AG04449 (cell line): ENCODE measurements at regions not wholly inside any gene's neighbourhood (a gene's known extent, or its start where the extent isn't known, plus 50 kb on each side); places are given as distances from the start of the nearest gene placed in this dataset.

Source experiments
- CTCF ChIA-PET: fragments of 350-600 bp; formaldehyde crosslinking; extraction: SDS; loops from one replicate; lab custom pipeline; 2021; ENCODE audit warnings: antibody characterized with exemption; lab: Yijun Ruan, JAX
- POLR2A ChIA-PET: fragments of 400-600, 350-600 bp; formaldehyde crosslinking; extraction: SDS; loops from one replicate; lab custom pipeline; 2020; ENCODE audit warnings: antibody characterized with exemption, inconsistent platforms; lab: Yijun Ruan, JAX
- DNase-seq: peaks from one replicate; pipeline ENCODE4 v3.0.0-alpha.2; 2010; ENCODE audit warnings: low read depth, low spot score
- H3K4me3 ChIP-seq: 2 replicates; pipeline ENCODE4 v1.5.1; 2011; ENCODE audit warnings: low read depth, mild to moderate bottlenecking, control low read depth, low read length
- TF ChIP-seq, protein P1 (sequence below): IDR thresholded peaks from one replicate; pipeline ENCODE4 v1.5.1; 2011; ENCODE audit warnings: mild to moderate bottlenecking, moderate library complexity, low read length, control low read depth, inconsistent platforms; ENCODE audit not compliant: insufficient read depth; ENCODE audit errors: missing control alignments

DNA sequence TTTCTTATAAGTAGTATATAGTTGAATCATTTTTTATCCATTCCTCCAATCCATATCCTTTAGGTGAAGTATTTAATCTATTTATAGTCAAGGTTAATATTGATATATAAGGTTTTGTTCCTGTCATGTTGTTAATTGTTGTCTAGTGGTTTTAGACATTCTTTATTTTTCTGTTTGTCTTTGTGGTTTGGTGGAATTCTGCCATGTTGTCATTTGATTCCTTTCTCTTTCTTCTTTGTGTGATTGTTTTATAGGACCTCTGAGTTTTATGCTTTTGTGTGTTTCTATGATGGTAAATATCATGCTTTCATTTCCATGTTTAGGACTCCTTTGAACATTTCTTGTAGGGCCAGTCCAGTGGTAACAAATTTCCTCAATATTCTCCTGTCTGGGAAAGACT lies 450.3 kb upstream of the BTBD3 start:
- TF ChIP-seq, protein P1, sequence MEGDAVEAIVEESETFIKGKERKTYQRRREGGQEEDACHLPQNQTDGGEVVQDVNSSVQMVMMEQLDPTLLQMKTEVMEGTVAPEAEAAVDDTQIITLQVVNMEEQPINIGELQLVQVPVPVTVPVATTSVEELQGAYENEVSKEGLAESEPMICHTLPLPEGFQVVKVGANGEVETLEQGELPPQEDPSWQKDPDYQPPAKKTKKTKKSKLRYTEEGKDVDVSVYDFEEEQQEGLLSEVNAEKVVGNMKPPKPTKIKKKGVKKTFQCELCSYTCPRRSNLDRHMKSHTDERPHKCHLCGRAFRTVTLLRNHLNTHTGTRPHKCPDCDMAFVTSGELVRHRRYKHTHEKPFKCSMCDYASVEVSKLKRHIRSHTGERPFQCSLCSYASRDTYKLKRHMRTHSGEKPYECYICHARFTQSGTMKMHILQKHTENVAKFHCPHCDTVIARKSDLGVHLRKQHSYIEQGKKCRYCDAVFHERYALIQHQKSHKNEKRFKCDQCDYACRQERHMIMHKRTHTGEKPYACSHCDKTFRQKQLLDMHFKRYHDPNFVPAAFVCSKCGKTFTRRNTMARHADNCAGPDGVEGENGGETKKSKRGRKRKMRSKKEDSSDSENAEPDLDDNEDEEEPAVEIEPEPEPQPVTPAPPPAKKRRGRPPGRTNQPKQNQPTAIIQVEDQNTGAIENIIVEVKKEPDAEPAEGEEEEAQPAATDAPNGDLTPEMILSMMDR: no peak
- H3K4me3 ChIP-seq: no peak overlapping the region
- no peak for DNase-seq
- POLR2A ChIA-PET: no interaction called here
- CTCF ChIA-PET: no interaction called here

DNA sequence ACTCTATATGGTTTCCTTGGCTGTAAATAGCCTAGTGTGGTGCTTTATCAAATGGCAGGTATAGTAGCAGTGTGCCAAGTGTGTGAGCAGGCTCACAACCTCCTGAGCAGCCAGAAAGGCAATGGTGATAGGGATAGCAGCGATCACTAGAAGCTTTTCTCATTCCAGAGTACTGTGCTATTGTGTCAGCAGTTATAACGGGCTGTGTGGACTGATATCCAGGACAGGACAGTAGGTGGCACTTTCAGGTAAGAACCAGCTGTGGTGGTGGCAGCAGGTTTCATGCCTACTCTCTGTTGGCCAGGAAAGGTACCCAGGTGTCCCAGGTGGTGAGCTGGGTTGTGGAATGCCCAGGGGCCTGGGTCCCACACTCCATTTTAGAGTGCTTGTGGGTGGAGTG lies 448.8 kb upstream of the BTBD3 start:
- ChIA-PET CTCF (no interaction called here), POLR2A (no interaction called here)
- no peak for DNase-seq
- TF ChIP-seq, protein P1: no peak
- H3K4me3 ChIP-seq: no peak overlapping the region

DNA sequence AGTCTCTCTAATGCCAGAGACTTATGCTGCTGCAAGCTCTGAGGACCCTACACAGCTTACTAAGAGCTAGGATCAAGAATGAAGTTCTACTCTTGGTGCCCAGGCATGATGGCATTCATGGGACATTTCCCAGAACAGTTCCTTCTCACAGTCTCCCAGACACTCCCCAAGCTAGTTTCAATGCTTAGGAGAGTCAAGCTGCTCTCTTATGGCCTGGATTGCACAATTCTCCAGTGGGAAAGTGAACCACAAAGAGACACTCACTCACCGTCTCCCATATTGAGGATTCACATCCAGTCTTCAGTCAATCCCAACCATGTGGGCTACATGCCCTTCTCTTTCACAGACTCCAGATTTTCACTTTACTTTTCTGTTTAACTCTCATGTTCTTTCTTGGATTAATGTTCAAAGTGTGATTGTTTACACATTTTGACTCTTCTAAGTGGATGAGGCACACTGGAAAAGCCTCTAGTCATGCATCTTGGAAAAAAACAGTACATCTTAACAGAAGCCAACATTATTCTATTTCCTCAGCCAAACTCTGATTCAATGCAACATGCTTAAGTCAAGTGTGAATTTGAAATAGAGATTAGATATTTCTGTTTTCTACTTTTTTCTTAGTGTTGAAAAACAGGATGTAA lies 447.8 kb upstream of the BTBD3 start:
- ChIA-PET POLR2A (no interaction called here), CTCF (interaction anchor here (1.6 kb wide), 1 partner anchor 11 kb away, joined by 3 read pairs; no protein-coding TSS in a partner anchor)
- DNase-seq: no peak
- H3K4me3 ChIP-seq: no peak overlapping the region
- TF ChIP-seq, protein P1: no peak

DNA sequence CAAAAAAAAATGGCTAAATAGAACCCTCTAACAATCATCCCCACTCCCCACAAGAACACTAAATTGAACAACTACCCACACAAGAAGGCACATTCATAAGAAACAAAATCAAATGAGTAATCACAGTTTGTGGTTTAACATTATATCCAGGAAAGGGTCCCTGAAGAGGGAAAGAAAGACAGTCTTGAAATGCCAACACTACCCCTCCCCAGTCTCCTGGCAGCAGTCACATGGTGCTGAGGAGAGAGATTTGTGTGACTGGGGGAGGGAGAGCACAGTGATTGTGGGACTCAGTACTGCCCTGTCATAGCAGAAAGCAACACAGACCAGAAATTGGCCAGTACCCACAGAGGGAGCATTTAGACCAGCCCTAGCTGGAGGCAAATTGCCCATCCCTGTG lies 443.7 kb upstream of the BTBD3 start:
- no peak overlapping the region for H3K4me3 ChIP-seq
- TF ChIP-seq, protein P1: no peak
- CTCF ChIA-PET: no interaction called here
- POLR2A ChIA-PET: no interaction called here
- no peak for DNase-seq

DNA sequence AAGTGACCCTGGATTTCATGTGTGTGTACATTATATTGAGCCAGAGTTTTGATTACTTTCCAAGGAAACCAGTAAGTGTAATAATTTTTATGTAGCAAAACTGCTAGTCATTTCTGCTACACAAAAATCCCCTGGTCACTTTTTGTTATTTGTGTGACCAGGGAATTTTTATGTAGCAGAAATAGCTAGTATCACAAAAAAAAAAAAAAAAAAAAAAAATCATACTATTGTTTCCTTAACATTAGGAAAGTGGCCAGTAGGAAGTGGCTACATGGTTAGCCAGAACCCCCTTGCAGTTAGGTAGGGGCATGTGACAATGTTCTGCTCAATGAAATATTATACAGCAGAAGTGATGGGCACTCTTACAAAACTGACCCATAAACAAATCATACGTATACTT lies 434.0 kb upstream of the BTBD3 start:
- ChIA-PET POLR2A (no interaction called here), CTCF (no interaction called here)
- TF ChIP-seq, protein P1: no peak
- H3K4me3 ChIP-seq: no peak overlapping the region
- DNase-seq: no peak

DNA sequence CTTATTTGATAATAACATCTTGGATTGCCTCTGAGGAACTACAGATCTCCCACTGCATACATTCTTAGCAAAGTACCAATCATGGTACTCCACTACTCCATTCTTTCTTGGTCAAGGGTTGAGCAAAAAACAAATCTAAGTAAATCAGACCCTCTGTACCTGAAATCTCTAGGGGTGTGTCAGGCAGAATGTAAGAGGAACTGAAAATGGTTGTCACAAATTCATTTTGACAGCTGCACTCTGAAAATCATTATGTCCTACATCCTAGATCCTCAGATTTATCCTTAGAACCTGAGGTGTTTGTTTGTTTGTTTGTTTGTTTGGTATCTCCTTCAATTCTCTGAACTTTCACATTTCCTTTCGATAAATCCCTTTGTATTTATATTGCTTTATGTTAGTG lies 433.2 kb upstream of the BTBD3 start:
- CTCF ChIA-PET: no interaction called here
- TF ChIP-seq, protein P1: no peak
- no peak for DNase-seq
- POLR2A ChIA-PET: no interaction called here
- no peak overlapping the region for H3K4me3 ChIP-seq
